Astrocyte (in vitro differentiated cells and primary cell): ENCODE measurements at regions not wholly inside any gene's neighbourhood (a gene's known extent, or its start where the extent isn't known, plus 50 kb on each side); places are given as distances from the start of the nearest gene placed in this dataset.

Source experiments
- EZH2 ChIP-seq: IDR thresholded peaks from 2 replicates; pipeline ENCODE4 v1.6.1; 2012; ENCODE audit warnings: mild to moderate bottlenecking, low read length, inconsistent platforms; ENCODE audit not compliant: insufficient read depth
- TF ChIP-seq, protein P1 (sequence below): IDR thresholded peaks from 2 replicates; pipeline ENCODE4 v1.5.1; 2011; ENCODE audit warnings: low read depth, mild to moderate bottlenecking, inconsistent platforms, low read length, moderate library complexity; ENCODE audit not compliant: insufficient read depth

DNA sequence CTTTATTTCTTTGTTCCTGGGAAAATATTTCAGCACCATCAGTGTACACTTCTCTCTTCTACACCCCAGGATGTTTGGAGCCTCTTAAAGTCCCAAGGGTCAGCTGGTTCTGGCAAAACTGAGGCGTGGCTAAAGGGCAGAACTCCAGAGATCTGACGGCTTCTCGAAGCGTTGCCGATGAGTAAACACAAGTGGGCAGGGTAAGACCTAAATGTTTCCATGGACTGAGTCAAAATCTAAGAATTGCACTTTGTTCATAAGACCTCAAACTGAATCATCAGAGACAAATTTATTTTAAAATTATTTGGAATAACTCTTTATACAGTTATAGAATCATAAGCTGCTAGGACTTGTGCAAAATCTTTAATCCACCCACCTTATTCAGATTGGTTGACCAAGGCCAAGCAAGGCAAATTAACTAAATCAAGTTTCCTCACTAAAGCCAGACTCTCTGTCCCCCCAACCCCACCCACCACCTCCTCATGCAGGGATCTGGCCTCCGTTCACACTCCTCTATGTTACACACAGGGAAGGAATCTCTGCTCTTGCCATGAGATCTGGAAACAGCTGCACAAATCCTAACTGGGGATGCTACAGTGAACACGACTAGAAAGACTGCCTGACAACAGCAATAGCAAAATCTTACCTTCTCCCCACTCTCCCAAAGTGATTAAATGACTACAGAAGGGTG, 342.6 kb upstream of the KLHL29 start:
- TF ChIP-seq, protein P1, sequence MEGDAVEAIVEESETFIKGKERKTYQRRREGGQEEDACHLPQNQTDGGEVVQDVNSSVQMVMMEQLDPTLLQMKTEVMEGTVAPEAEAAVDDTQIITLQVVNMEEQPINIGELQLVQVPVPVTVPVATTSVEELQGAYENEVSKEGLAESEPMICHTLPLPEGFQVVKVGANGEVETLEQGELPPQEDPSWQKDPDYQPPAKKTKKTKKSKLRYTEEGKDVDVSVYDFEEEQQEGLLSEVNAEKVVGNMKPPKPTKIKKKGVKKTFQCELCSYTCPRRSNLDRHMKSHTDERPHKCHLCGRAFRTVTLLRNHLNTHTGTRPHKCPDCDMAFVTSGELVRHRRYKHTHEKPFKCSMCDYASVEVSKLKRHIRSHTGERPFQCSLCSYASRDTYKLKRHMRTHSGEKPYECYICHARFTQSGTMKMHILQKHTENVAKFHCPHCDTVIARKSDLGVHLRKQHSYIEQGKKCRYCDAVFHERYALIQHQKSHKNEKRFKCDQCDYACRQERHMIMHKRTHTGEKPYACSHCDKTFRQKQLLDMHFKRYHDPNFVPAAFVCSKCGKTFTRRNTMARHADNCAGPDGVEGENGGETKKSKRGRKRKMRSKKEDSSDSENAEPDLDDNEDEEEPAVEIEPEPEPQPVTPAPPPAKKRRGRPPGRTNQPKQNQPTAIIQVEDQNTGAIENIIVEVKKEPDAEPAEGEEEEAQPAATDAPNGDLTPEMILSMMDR = no peak
- no peak for TF ChIP-seq EZH2
